ENCODE measurements at regions not wholly inside any gene's neighbourhood (a gene's known extent, or its start where the extent isn't known, plus 50 kb on each side); places are given as distances from the start of the nearest gene placed in this dataset.

DNA sequence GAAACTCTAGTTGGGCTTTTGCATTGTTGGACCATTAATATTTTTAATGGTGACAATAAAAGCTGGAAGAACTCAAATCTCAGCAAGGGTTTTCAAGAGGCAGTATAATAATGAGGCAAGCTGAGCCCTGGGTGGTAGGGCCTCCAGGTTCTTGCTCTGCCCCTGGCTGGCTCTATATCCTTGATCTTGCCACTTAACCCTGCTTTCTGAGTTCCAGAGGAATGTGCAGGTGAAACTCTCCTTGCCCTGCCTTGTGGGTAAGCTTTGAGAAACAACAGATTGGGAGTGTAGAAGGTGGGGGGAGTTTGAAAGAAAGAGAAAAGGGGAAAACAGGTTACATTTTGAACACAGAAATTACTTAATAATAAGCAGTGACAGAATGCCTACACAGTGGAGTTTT is 103.3 kb upstream of the MAP4K3 start:
- DNase-seq: no peak

- DNase-seq: no peak
Observed at GRCh38 chr2:39541011-39541930, 104.2 kb upstream of the MAP4K3 start.

- DNase-seq: no peak
Observed at GRCh38 chr2:39542523-39542922, 105.4 kb upstream of the MAP4K3 start.

DNA sequence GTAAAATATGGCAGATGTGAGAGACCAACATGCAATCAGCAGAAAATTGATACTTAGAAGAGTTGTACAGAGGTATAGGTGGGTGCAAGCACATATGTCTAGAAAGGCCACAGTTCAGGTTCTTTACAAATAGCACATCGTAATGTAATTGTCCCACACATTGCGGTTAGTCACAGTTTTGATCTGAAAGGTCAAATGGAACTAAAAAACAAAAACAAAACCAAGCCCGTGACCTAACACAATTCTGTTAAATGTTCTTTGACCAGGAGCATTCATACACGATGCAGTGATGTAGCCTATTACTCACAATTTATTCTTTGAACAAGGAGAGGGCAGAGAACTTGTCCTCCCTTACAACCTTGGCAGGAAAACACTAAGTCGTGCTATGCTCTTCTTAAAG is 108.9 kb upstream of the MAP4K3 start:
- no peak for DNase-seq

GRCh38 chr2:39546409-39546808 is 109.3 kb upstream of the MAP4K3 start:
- DNase-seq: no peak

GRCh38 chr2:39546937-39547336 is 109.9 kb upstream of the MAP4K3 start:
- DNase-seq: no peak

GRCh38 chr2:39547811-39548719 is 111.0 kb upstream of the MAP4K3 start:
- DNase-seq: no peak

DNA sequence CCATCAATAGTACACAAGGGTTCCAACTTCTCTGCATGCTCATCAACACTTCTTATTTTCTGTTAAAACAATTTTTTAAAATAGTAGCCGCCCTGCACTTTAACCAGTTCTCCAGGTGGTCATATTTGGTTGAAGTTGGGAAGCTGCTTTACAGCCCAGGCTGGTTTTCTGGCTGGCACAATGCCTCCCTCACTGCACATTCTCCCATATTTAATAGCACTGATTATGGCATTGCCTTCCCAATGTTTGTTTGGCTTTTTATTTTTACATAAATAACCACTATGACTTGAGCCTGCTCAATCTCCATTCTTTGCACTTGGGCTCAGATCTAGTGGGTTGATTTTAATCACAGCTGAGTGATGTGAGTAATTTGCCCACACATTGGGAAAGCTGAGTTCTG is 111.9 kb upstream of the MAP4K3 start:
- DNase-seq: no peak

DNA sequence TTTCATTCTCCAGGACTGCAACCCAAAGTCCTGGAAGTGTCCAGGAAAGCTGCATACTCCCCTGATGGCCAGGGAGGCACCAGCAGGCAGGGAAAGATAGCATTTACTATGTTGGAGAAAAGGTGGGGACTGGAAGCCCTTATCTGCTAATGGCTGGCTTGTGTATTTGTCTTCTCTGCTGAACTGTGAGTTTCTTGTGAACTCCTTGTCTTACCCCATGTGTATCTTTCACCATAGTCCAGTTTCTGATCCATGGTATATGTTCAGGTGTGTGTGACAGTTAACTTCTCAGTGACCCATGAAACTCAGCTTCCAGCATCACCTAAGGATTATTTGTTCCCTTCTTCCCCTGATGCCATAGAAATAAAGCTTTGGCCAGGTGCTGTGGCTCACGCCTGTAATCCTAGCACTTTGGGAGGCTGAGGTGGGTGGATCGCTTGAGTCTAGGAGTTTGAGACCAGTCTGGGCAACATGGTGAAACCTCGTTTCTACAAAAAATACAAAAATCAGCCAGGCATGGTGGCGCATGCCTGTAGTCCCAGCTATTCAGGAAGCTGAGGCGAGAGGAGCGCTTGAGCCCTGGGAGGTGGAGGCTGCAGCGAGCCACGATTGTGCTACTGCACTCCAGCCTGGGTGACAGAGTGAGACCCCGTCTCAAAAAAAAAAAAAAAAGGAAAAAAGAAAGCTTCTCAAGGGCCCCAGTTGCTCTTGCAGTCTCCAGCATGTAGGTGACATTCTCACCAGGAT is 112.8 kb upstream of the MAP4K3 start:
- no peak for DNase-seq

- DNase-seq: no peak
Observed at GRCh38 chr2:39550701-39551285, 113.7 kb upstream of the MAP4K3 start.

- no peak for DNase-seq
Observed at GRCh38 chr2:39558906-39559305, 106.8 kb upstream of the TMEM178A start.

GRCh38 chr2:39563572-39563971 is 102.1 kb upstream of the TMEM178A start:
- DNase-seq: no peak

DNA sequence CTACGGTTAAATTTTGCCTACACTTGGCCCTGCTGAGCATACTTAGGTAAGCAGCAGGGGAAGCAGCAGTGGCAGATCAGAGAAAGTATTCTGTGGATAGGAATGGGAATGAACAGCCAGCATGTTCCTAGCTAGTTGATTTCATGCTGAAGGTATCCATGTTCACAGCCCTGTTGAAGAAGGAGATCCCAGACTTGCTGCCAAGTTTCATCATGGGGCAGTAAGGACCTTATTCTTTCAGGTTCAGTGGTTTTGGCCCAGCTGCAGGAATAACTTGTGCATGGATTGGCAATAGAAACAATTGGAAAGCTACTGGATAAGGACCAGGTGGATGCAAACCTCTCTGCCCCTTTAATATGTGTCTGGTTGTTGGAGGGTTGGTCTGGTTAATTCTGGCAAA is 98.2 kb upstream of the TMEM178A start:
- DNase-seq: no peak

GRCh38 chr2:39568116-39568515 is 97.6 kb upstream of the TMEM178A start:
- DNase-seq: no peak

GRCh38 chr2:39568561-39569006 is 97.1 kb upstream of the TMEM178A start:
- no peak for DNase-seq

DNA sequence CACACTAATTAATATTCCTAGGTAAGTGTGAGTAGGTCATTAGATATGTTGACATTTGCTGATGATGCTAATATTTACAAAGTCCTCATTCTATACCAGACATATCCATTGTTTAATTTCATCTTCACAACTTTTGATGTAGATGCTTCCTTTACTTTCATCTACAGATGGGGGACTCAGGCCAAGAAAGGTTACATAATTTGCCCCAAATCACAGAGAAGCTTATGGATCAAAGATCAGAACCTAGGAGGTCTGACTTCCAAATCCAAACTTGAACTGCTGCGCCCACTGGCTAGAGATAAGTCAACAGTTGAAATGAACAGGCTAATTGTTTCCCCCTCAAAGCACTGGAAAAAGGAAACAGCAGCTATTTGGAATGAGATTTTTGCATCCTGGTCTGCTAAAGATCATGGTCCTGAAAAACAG is 95.6 kb upstream of the TMEM178A start:
- no peak for DNase-seq

DNA sequence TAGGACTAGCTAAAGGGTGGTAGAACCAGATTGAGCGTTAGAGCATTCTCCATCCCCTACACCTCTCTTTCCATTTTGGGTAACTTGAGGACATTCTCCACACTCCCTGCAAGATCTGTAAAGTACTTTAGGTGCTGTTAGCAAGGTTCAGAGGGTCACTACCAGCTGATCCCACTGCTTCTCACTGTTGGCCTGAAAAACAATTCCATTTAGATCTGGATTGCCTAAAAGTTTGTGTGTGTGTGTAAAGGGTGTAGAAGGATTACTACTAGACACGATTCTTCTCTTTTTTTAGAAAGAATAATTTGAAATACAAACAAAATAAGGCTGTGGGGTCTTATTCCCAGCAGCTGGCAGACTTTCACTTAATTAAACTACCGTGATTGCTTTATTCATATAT is 95.1 kb upstream of the TMEM178A start:
- DNase-seq: no peak

DNA sequence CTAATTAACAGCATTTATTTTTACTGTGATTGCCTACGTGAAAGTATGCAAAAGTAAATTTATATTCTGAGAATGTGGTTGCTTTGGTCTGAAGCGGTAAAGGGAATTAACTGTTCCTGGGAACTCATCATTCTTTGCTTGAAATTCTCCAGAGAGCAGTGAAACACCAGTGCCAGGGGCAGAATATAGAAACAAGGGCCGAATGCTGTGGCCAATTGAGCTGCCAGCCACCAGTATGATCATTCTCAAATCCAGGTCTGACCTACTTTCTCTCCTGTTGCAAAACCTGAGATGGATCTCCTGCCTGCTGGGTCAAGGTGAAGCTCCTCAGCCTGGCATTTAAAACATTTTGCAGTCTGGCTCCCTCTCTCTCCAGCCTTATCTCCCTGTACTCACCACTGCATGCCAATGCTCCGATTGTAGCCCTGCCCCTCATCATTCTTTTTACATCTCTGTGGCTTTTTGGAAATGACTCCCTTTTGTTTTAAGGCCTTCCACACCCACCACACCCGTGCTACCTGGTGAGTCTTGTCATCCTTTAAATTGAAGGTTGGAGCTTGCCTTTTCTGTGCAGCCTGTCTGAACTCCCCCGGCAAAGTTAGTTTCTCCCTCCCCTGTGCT is 94.5 kb upstream of the TMEM178A start:
- no peak for DNase-seq

DNA sequence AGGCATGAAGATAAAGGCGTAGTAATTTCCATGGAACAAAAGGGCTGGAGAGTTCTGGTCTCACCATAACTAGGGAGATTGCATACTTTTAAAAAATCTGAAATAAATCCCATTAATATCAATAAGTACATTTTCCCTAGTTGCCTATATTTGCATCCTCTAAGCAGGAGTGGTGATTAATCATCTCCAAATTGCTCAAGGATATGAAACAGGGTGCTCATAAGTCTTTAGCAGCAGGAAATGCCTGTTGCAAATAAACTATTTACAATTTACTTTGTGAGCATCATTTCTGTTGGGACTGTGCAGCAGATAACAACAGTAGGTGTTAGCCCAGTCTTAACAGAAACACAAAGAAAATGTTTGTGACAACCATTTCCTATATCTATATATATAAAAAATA is 92.4 kb upstream of the TMEM178A start:
- no peak for DNase-seq

DNA sequence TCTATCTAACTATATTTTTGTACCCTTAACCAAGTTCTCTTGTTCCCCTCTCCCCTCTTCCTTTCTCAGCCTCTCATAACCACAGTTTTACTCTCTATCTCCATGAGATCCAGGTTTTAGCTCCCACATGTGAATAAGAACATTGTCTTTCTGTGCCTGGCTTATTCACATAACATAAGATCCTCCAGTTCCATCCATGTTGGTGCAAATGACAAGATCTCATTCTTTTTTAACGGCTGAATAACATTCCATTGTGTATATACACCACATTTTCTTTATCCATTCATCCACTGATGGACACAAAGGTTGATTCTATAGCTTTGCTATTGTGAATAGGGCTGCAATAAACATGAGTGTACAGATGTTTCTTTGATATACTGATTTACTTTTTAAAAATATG is 83.9 kb upstream of the TMEM178A start:
- DNase-seq: no peak

DNA sequence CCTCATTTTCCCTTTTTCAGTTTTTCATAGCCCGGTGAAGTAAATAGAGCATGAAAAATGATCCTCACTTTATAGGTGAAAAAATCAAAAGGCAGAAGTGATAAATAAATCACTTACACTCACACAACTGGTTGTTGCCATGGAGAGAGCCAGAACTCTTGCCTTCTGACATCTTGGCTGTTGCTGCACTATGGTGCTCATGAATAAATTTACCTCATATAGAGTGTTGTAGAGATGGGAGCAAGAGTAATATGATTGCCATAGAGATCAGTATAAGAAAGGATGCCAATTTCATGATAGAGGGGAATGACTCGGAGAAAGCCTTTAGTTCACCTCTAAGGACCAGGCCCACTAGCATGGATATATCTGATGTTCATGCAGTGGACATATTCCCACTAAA is 82.5 kb upstream of the TMEM178A start:
- DNase-seq: no peak

DNA sequence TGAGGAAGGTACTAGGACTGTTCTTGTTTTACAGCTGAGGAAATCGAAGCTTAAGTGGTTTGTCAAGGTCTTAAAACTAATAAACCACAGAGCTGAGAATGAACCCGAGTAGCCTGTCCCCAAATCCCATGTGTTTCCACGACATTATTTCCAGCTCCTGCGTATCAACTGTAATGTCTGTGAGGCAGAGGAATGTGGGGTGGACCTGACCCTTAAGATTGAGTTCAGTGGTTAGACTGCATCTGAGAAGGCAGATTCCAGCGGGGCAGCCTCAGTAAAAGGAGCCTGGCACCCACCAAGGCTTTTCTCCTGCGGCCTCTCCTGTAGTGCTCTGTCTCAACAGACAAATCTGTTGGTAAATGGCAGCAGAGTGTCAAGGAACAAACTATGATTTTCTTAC is 81.9 kb upstream of the TMEM178A start:
- no peak for DNase-seq
